DMS53 (cell line): ENCODE measurements at regions not wholly inside any gene's neighbourhood (a gene's known extent, or its start where the extent isn't known, plus 50 kb on each side); places are given as distances from the start of the nearest gene placed in this dataset.
A peak's percentile ranks its signal among the peaks of the same experiment; 100 is the strongest.

Source experiments
- DNase-seq: peaks from one replicate; lab custom pipeline; 2025; lab: John Stamatoyannopoulos, UW

DNA sequence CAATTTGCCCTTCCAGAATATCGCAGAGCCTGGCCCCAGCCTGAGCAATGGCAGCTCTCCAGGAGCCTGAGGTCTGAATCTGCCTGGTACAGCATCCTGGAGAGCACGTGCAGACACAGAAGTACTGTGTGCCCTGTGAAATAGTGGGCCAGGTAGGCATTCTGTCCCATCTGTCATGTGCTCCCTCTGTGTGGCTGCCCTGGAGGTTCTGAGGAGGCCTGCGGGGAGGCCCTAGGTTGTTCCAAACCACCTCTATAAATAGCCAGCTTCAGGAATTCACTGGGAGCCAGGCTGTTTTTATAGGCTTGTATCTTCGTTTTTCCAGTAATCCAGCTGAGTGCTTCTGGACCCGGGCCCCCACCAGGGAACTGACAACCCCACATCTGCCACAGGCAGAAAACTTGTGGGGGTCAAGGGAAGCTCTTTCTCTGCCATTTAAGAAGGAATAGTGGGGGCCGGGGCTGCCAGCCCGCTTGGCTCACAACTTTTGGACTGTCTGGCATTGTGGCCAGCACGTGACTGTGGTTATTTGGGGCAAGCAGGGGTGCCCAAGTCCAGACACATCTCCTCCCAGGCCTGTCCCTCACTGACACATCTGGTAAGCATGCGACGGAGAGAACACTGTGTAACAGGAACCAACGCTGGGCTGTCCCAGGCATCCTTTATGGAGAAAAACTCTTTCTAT lies 356.3 kb upstream of the TNRC6C start:
- no peak for DNase-seq

DNA sequence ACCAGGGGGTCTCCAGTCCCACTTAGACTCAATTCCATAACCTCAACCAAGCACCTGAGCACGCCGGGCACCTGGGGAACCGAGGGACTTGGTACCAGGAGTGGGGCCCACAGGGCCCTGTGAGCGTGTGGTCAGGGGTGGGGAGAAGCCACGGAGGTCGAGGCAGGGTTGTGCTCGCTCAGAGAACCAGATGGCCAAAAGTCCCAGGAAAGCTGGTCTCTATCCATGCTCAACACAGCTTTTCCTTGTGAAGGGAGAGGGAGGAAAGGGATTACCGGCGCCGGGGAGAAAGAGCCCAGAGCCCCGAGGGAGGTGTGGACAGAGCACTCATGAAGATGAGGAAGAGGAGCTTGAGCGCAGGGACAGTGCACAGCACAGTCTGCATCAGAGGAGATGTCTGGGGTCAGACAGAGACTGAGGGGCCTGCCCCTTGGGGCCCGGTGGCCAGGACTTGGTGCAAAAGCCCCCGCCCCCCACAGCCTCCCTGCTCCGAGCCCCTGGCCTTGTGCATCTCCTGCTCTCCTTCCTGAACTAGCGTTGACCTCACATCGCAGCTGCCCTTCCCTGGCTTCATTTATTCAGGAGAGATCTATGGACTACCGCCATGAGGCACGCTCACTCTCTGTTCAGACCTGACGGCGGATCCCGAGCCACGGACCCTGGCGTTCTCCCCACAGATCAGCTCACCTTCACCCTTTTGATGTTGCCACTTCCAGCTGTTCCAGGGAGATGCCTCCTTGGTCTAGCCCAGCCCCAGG lies 355.4 kb upstream of the TNRC6C start:
- no peak for DNase-seq

- no peak for DNase-seq
These were observed 354.1 kb upstream of the TNRC6C start for GRCh38 chr17:77604301-77604972.

- no peak for DNase-seq
These were observed 353.6 kb upstream of the TNRC6C start for GRCh38 chr17:77604973-77605313.

DNA sequence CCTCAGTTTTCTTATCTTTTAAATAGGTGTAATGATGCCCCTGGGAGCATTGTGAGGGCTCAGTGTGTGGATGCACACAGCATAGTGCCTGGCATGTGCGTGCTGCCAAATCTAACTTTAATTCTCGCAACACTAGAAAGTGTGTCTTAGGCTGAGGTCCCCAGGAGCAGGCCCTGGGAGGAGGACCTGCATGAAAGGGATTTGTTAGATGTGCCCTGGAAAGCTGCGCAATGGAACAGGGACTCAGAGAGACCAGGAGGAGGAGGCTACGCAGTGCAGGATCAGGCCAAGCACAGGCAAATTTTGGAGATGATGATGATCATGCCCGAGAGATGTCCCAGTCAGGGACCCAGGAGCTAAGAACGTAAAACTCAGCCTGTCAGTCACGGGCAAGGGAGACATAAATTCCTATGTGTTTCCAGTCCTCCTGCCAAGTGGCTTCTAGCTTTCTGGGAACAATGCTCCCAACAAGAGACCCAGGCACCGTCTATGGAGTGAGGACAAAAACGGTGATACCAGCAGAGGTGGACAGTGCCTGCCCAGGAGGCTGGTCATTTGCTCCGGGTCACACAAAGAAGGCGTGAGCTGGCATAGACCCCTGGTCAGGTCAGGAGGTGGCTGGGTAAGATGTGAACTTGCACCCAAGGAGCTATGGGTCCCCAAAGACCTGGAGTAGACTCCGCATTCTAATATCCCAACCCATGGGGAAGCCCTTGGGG lies 352.2 kb upstream of the TNRC6C start:
- DNase-seq: no peak

DNA sequence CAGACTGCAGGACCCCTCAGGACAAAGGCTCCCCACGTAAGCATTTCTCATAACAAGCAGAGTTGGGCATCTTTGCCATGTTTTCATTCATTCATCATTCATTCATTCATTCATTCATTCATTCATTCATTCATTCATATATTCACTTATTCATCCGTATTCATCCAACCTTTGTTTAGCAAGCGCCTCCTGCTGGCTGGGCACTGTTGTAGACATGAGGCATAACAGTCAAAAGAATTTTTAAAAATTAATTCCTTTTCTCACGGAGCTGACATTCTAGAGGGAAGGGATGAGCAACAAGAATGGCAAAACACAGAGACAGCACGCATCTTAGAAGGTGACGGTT lies 351.7 kb upstream of the TNRC6C start:
- DNase-seq: no peak

DNA sequence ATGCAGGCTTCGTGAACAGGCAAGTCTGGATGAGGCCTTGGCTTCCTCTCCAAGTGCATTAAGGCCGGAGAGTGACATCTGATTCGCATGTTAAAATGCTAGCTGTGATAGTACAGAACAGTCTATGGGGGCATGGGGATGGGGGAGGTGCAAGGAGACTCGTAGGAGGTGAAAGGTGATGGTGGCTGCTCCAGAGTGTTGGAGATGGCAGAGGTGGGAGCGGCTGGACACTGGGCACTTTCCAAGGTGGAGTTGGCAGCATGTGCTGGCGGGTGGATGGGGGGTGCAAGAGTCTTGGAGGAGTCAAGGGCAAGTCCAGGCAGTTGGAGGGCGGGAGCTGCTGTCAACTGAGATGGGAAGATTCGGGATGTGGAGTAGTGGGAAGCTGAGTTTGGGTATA lies 350.9 kb upstream of the TNRC6C start:
- no peak for DNase-seq

DNA sequence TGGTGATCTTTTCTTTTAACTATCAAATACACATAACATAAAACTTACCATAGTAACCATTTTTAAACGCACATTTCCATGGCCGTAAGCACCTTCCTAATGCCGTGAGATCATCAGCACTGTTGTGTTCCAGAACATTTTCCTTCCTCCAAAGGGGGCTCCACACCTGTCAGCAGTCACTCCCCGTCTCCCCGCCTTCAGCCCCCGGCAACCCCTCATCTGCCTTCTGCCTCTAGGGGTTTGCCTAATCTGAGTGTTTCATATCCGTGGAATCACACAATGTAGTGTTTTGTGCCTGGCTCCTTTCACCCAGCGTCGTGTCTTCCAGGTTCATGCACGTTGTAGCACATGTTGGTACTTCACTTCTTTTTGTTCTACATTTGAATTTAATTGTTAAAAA lies 350.1 kb upstream of the TNRC6C start:
- DNase-seq: no peak

DNA sequence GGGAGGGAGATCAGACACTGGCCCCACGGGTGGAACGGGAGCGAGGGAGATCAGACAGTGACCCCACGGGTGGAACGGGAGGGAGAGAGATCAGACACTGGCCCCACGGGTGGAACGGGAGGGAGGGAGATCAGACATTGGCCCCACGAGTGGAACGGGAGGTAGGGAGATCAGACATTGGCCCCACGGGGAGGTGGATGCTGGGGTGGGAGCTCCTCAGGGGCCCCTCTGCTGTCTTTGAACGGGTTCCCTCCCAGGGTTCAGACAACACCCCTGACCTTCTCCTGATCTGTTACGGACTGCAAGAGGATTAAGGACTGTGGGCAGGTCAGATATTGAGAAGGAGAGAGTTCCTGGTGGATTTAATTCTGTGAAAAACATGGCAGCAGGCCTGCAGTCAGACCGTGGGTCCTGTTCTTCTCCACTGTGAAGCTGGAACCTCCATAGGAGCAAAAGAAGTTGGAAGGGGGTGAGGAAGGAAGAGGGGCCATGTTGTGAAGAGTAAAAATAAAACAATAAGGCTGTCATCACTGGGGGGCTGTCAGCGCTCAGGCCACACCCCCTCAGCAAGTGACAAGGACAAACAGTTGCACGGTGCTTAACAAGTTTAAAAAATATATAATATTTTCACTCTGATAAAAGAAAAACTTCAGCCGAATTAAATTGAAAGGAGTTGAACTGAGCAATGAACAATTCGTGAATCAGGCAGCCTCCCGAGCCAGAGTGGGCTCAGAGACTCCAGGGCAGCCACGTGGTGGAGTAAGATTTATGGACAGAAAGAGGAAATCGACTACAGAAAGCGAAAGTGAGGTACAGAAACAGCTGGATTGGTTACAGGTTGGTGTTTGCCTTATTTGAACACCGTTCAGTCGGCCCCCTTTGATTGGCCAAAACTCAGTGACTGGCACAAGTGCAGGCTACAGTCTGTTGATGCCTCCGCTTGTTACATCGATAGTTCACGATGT lies 348.7 kb upstream of the TNRC6C start:
- peak; percentile 25 for DNase-seq

- no peak for DNase-seq
These were observed 348.0 kb upstream of the TNRC6C start for GRCh38 chr17:77610518-77610893.

DNA sequence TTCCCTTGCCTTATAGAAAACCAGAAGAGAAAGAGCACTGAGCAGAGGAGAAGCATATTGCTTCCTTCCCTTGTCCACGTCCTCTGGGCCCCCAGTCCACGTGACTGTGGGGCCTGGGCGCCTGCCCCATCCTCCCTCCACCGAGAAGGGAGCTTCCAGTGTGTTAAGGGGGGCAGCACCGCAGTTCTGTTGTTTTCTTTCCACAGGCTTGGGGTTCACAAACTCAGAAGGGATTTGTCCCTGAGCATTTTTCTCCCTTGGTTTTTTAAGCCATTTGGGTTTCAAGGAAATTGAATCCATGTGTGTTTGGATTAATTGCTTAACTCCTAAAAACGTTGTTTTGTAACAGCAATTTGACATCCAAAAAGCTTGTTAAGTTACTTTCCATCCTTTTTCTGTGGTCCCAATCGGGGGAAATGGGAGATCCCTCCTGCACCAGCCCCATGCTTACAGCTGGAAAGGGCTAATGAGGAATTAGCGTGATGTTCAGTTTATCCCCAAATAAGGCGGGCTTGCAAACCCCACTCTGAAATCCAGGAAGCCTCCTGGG lies 347.5 kb upstream of the TNRC6C start:
- no peak for DNase-seq

GRCh38 chr17:77611791-77612502 lies 346.6 kb upstream of the TNRC6C start:
- DNase-seq: no peak

DNA sequence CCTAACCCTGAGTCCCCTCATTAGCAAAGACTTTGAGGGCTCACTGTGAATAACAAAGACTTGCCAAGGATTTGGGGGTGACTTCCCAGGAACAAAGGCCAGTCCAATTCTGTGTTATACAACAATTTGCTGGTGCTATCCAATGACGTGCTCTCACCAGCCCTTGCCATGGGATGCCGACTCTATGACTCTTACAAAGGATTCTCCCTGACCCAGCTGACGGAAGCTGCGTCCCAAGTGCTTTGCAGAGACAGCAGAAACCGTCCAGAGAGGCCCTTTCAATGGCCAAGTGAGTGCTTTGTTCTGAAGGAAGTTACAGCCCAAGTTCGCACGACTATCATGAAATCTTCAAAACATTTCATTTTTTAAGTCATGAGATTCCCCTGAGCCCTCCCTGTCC lies 345.3 kb upstream of the TNRC6C start:
- no peak for DNase-seq

DNA sequence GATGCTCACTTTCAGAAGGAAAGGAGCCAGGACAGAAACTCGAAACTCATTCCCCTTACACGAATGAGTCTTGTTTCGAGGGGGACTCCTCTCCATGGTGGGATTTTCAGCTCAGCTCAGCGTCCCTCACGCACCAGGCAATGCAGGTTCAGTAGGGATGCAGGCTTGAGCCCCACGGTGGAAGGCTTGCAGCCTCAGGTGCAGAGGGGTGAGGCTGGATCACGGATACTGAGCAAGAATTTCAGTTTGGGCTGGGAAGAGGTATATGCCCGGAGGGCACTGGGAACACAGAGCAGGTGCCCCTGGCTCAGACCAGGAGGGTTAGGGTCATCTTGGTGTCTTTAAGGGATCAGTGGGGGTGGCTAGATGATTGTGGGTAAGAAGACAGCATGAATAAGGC lies 344.9 kb upstream of the TNRC6C start:
- DNase-seq: no peak

GRCh38 chr17:77615703-77616253 lies 342.7 kb upstream of the TNRC6C start:
- DNase-seq: no peak

DNA sequence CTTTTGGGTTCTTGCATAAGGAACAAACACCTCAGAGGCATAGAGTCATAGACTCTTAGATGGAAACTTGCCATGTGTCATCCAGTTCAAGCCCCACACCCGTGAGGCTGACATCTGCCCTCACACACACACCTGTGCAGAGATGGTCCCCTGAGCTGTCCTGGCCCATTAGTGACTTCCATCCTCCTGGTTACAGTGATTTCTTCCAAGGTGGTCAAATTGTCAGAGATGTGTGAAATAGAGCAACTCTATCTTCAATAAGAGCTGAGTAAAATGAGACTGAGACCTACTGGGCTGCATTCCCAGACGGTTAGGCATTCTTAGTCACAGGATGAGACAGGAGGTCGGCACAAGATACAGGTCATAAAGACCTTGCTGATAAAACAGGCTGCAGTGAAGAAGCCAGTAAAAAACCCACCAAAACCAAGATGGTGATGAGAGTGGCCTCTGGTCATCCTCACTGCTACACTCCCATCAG lies 342.2 kb upstream of the TNRC6C start:
- no peak for DNase-seq

- no peak for DNase-seq
These were observed 341.0 kb upstream of the TNRC6C start for GRCh38 chr17:77617516-77617915.

DNA sequence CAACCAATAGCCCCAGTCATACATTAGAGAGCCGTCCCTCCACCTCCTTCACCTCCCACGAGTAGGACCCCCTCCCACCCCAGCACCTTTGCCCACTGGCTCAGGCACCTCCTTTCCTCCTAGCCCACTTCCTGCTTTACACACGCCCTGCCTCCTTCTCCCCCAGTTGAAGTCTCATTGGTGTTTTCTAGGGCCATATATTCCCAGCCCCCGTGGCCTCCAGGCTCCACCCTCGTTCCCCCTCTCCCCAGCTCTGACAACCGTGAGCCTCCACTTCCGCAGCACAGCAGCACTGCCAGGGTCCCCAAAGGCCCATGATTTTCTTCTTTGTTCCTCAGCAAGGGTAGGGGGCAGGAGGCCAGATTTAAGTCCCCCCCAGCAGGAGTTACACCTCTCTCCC lies 340.3 kb upstream of the TNRC6C start:
- DNase-seq: no peak

GRCh38 chr17:77618731-77619130 lies 339.8 kb upstream of the TNRC6C start:
- DNase-seq: no peak

- no peak for DNase-seq
These were observed 339.2 kb upstream of the TNRC6C start for GRCh38 chr17:77619326-77619725.
